ENCODE measurements at regions not wholly inside any gene's neighbourhood (a gene's known extent, or its start where the extent isn't known, plus 50 kb on each side); places are given as distances from the start of the nearest gene placed in this dataset.

DNA sequence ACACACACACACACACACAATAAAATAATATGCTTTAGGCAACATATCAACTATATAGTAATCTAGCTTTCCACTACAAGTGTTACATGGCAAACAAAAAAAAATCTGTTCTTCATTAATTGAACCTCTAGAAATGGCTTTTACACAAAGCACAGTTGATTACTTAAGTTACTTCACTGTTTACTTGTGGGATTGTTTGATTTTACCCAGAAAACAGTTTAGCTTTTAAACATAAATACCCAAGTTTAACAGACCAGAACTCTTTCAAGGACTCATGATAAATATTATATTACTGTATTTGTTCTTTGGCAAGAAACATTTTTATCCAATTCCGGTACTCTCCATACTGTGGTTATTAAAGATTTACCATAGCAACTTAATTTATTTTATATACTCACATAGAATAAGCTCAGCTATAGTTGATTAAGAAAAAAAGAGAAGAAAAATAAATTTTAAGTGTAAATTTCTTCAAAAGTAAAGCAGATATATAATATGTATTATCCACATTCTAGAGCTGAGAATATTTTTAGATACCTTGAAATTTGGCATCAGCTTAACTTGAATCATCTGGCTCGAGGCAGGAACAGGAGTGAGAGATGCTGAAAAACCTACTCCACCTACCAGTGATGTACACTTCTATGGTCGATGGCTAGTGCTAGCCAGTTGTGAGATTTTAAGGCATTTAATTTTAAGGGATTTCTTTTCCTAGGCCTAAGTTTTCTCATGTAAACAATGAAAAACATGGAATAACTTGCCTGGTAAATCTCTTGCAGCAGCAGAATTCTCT is 126.0 kb downstream of the BTG1 start:
- Mint-ChIP-seq H3K36me3 (ENCODE audit: low read depth) (no peaks in the 10 kb centered on the region), H3K9me3 (no peaks in the 10 kb centered on the region), H3K27ac (no peak overlapping the region), H3K27me3 (no peaks in the 10 kb centered on the region), H3K4me3 (no peak overlapping the region), H3K4me1 (ENCODE audit: low read depth) (no peaks in the 10 kb centered on the region)
- intact Hi-C loops (cut with micrococcal nuclease) = no loop called here

GRCh38 chr12:92012691-92013090 is 133.0 kb downstream of the BTG1 start:
- no peaks in the 10 kb centered on the region for H3K9me3 Mint-ChIP-seq
- H3K27ac Mint-ChIP-seq = no peak overlapping the region
- no peaks in the 10 kb centered on the region for H3K4me1 Mint-ChIP-seq (ENCODE audit: low read depth)

DNA sequence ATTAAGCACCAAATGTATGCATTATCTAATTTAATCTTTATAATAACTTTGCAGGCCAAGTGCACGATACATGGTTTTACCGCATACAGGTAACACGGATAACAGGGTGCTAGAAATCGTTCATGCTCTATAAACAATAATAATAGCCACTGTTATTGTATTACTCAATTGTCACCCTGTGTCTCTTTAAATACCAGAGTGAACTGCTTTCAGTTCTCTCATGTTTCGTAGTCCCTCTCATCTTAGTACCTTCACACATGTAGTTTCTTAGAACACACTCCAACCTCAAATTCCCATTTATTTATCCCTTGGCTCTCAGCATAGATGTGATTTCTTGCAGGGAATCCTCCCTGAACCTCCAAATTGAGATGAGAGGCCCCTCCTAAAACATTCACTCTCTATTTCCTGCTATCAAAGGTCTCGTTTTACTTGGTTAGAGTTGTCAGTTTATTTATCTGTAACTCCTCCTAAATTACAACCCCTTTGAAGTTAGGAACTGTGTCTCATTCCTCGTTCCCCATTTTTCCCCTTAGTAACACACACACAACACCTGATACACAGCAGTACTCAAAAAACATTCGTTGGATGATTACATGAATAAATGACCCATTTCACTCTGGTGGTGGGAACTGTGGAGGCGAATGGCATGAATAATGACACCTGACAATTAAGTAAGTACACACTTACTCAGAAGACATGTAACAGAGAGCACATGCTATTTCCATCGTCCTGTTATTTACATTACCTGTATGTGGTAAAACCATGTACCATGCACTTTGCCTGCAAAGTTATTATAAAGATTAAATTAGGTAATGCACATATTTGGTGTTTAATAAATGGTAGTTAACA is 134.6 kb downstream of the BTG1 start:
- H3K9me3 Mint-ChIP-seq = no peaks in the 10 kb centered on the region
- no peaks in the 10 kb centered on the region for H3K36me3 Mint-ChIP-seq (ENCODE audit: low read depth)
- H3K4me1 Mint-ChIP-seq (ENCODE audit: low read depth) = no peaks in the 10 kb centered on the region
- no peak overlapping the region for H3K4me3 Mint-ChIP-seq
- H3K27ac Mint-ChIP-seq = no peak overlapping the region
- intact Hi-C loops (cut with micrococcal nuclease) = no loop called here
- no peaks in the 10 kb centered on the region for H3K27me3 Mint-ChIP-seq

More at GRCh38 chr12:92012691-92013090, 133.0 kb downstream of the BTG1 start:
- Mint-ChIP-seq H3K27me3 (no peaks in the 10 kb centered on the region), H3K4me3 (no peak overlapping the region), H3K36me3 (ENCODE audit: low read depth) (no peaks in the 10 kb centered on the region)
- intact Hi-C loops (cut with micrococcal nuclease) = no loop called here

DNA sequence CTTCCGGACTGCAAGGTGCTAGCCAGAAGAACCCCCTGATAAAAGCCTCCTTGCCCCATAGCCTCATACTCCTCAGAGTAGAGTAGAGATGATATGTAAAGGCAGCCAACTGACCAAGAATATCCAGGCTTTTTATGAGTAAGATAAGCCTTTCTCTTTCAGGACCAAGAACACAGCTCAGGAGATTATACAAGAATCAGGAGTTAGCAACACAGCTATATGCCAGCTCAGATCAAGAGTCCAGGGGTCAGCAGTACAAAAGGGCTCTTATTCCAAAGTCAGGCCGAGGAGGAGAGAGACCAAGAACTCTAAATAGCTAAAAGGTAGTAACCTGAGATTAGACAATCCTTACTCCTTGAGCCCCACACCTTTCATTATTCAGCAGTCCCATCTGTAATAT is 135.3 kb downstream of the BTG1 start:
- Mint-ChIP-seq H3K27me3 (no peaks in the 10 kb centered on the region), H3K4me3 (no peak overlapping the region), H3K9me3 (no peaks in the 10 kb centered on the region), H3K4me1 (ENCODE audit: low read depth) (no peaks in the 10 kb centered on the region), H3K36me3 (ENCODE audit: low read depth) (no peaks in the 10 kb centered on the region), H3K27ac (no peak overlapping the region)
- intact Hi-C loops (cut with micrococcal nuclease) = no loop called here

DNA sequence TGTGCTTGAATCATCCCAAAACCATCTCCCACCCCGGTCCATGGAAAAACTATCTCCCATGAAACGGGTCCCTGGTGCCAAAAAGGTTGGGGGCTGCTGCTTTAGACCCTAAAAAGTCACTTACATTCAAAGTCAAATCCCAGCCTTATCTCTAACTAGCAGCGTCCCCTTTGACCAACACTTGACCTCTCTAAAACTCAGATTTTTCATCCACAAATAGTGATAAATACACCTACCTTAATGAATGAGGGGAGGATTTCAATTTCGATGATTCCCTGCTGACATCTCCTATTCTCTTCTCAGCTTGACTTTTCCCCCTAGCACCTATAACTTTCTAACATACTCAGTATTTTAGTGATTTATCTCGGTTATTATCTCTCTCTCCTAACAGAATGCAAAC is 137.3 kb downstream of the BTG1 start:
- Mint-ChIP-seq H3K9me3 (no peaks in the 10 kb centered on the region), H3K27me3 (no peaks in the 10 kb centered on the region), H3K27ac (no peak overlapping the region), H3K4me1 (ENCODE audit: low read depth) (no peaks in the 10 kb centered on the region), H3K4me3 (no peak overlapping the region), H3K36me3 (ENCODE audit: low read depth) (no peaks in the 10 kb centered on the region)
- intact Hi-C loops (cut with micrococcal nuclease) = no loop called here

GRCh38 chr12:92007787-92008186 is 137.9 kb downstream of the BTG1 start:
- H3K27ac Mint-ChIP-seq = no peak overlapping the region
- no peaks in the 10 kb centered on the region for H3K4me1 Mint-ChIP-seq (ENCODE audit: low read depth)

DNA sequence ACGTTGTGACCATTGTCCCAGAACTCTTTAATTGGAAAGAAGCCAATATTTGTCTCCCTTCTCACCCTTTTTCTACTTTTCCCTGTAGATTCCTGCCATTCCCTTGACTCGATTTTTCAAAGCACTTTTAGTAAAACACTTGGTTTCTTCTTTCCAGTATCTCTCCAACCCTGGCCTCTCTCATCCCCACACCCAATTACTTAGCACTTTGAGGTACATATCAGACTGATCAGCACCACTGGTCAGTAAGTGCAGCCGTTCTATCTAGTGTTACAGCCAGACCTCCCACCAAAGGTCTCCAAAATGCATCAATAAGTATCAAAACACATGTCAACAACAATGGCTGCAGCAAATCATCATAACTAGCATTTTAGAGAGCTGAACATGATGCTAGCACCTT is 141.9 kb downstream of the BTG1 start:
- H3K36me3 Mint-ChIP-seq (ENCODE audit: low read depth) = peaks cover 3% of the 10 kb centered on the region
- H3K27ac Mint-ChIP-seq = no peak overlapping the region
- no peaks in the 10 kb centered on the region for H3K27me3 Mint-ChIP-seq
- intact Hi-C loops (cut with micrococcal nuclease) = no loop called here
- H3K4me3 Mint-ChIP-seq = no peak overlapping the region
- no peaks in the 10 kb centered on the region for H3K4me1 Mint-ChIP-seq (ENCODE audit: low read depth)
- H3K9me3 Mint-ChIP-seq = peaks cover 19% of the 10 kb centered on the region

More at GRCh38 chr12:92007787-92008186, 137.9 kb downstream of the BTG1 start:
- intact Hi-C loops (cut with micrococcal nuclease) = no loop called here
- Mint-ChIP-seq H3K27me3 (no peaks in the 10 kb centered on the region), H3K9me3 (no peaks in the 10 kb centered on the region), H3K36me3 (ENCODE audit: low read depth) (no peaks in the 10 kb centered on the region), H3K4me3 (no peak overlapping the region)

DNA sequence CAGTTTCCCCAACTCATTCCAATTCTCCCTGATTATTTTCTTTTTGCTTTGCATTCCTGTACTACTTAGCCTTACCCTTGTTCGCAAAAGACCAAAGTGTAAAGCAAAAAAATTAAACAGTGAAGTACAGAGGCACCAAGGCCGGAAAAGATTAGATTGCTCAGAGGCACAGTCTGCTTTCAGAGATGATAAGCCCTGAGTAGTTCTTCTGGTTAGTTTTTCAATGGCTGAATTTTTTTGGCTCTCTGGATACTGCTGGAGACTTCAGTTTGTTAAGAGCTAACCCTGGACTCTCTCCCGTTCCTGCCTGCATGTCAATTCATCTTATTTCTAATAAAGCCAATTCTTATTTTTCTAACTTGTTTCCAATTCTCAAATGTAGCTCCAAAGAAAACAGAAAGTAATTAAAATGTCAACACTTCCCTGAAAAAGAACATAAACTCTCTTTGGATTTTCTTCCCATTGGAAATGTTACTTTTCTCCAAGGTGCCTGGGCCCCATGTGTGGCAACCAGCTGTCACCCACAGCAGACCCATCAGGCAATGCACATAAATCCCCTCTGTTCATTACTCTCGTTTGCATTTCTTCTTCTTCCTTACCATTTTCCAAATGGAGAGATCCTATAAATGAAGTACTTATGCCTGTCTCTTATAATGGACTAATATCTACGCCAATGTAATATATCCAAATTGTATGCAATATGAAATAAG is 142.8 kb downstream of the BTG1 start:
- Mint-ChIP-seq H3K9me3 (peaks cover 28% of the 10 kb centered on the region), H3K27ac (no peak overlapping the region), H3K4me1 (ENCODE audit: low read depth) (no peaks in the 10 kb centered on the region), H3K4me3 (no peak overlapping the region), H3K36me3 (ENCODE audit: low read depth) (peaks cover 10% of the 10 kb centered on the region), H3K27me3 (no peaks in the 10 kb centered on the region)
- intact Hi-C loops (cut with micrococcal nuclease) = no loop called here

GRCh38 chr12:92002195-92002649 is 143.4 kb downstream of the BTG1 start:
- H3K36me3 Mint-ChIP-seq (ENCODE audit: low read depth) = peaks cover 10% of the 10 kb centered on the region
- H3K27ac Mint-ChIP-seq = no peak overlapping the region
- H3K27me3 Mint-ChIP-seq = no peaks in the 10 kb centered on the region
- H3K4me3 Mint-ChIP-seq = no peak overlapping the region
- intact Hi-C loops (cut with micrococcal nuclease) = no loop called here
- no peaks in the 10 kb centered on the region for H3K4me1 Mint-ChIP-seq (ENCODE audit: low read depth)
- H3K9me3 Mint-ChIP-seq = peaks cover 32% of the 10 kb centered on the region

GRCh38 chr12:92000597-92000996 is 145.0 kb downstream of the BTG1 start:
- H3K36me3 Mint-ChIP-seq (ENCODE audit: low read depth) = peaks cover 10% of the 10 kb centered on the region
- no peaks in the 10 kb centered on the region for H3K27me3 Mint-ChIP-seq
- H3K27ac Mint-ChIP-seq = no peak overlapping the region
- no peak overlapping the region for H3K4me3 Mint-ChIP-seq
- no peaks in the 10 kb centered on the region for H3K4me1 Mint-ChIP-seq (ENCODE audit: low read depth)
- intact Hi-C loops (cut with micrococcal nuclease) = no loop called here
- peaks cover 38% of the 10 kb centered on the region for H3K9me3 Mint-ChIP-seq

- Mint-ChIP-seq H3K4me3 (no peak overlapping the region), H3K4me1 (ENCODE audit: low read depth) (no peaks in the 10 kb centered on the region), H3K9me3 (peaks cover 38% of the 10 kb centered on the region), H3K36me3 (ENCODE audit: low read depth) (peaks cover 10% of the 10 kb centered on the region), H3K27ac (no peak overlapping the region), H3K27me3 (no peaks in the 10 kb centered on the region)
- intact Hi-C loops (cut with micrococcal nuclease) = no loop called here
Observed at GRCh38 chr12:91999823-92000222, 145.8 kb downstream of the BTG1 start.

GRCh38 chr12:91998316-91998715 is 147.3 kb downstream of the BTG1 start:
- no peak overlapping the region for H3K27ac Mint-ChIP-seq

DNA sequence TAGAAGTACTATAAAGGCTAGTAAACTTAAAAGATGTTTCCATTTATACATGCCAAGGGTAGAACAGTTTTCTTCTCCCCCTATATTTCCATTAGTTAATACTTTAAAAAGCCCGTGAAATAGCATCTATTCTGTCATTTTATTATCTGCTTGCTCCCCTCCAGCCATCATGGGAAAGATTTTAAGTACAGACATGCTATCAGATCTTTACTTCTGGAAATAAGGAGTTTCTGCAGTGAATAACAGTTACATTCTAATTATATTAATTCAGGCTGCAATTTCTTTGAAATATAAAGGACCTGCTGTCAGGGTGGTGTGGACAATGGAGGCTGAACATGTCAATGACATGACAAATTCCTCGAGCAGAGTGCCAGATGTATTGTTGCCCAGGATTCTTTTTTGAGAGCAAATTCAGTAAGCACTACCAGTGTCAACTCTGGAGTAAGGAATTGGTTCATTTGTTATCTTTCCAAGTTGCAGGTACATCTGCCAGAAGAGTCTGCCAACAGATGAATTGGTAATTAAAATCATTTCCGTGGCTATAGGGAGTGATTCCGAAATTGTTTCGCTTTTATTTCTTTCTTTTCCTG is 151.3 kb downstream of the BTG1 start:
- Mint-ChIP-seq H3K27me3 (no peaks in the 10 kb centered on the region), H3K9me3 (peaks cover 25% of the 10 kb centered on the region), H3K36me3 (ENCODE audit: low read depth) (peaks cover 10% of the 10 kb centered on the region), H3K27ac (no peak overlapping the region), H3K4me3 (no peak overlapping the region), H3K4me1 (ENCODE audit: low read depth) (no peaks in the 10 kb centered on the region)
- intact Hi-C loops (cut with micrococcal nuclease) = no loop called here

More at GRCh38 chr12:91998316-91998715, 147.3 kb downstream of the BTG1 start:
- Mint-ChIP-seq H3K4me1 (ENCODE audit: low read depth) (no peaks in the 10 kb centered on the region), H3K9me3 (peaks cover 38% of the 10 kb centered on the region), H3K27me3 (no peaks in the 10 kb centered on the region), H3K4me3 (no peak overlapping the region), H3K36me3 (ENCODE audit: low read depth) (peaks cover 10% of the 10 kb centered on the region)
- intact Hi-C loops (cut with micrococcal nuclease) = no loop called here
